Activated effector memory CD4-positive, alpha-beta T cell treated with Interleukin-2 at 50 U/mL for 16 hours (primary cell): ENCODE measurements at regions not wholly inside any gene's neighbourhood (a gene's known extent, or its start where the extent isn't known, plus 50 kb on each side); places are given as distances from the start of the nearest gene placed in this dataset.

Experiments
- DNase-seq: peaks from one replicate; pipeline ENCODE4 v3.0.0-alpha.2; 2020

DNA sequence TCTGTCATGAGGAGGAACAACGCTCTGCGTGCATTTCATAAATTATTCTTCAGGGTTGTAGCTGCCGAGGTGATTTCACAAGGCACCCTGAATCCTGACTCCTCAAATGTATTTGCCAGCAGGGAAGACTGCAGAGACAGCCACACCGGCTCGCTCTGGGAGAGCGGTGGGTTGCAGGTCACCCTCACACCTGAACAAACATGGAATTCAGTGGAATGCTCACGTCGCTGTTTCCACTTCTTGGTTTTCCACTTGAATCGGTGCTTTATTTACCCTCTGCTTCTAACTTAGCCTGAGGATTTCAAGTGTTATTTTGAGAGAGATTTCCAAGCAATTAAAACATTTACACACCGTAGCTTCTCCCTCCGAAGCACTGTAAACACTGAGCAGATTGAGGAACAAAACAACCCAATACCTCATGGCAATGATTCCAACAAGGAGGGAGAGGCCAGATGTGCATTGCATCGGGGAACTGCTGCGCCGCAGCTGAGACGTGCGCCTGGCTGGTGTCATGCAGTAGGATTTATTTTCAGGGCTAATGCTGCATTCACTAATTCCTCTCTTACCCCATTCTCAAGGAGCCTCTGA lies 59.5 kb upstream of the GGTLC1 start:
- no peak for DNase-seq

DNA sequence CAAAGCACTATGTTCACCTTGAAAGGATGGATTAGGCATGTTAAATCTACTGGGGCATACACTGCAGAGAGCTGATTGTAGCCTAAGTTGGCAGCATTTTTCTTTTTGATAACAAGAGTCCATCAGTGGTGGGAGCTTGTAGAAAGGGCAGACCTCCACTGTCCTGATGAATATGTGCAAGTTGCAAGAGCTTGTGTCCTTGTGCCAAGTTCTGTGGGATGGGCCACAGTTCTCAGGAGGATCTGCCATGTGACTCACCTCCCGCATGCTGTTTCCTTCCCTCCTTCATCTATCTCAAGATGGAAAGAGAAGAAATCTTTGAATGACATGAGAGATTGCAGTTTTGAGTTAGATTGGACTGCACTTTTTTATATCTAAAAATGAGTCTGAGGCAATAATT lies 58.3 kb upstream of the GGTLC1 start:
- DNase-seq = no peak

DNA sequence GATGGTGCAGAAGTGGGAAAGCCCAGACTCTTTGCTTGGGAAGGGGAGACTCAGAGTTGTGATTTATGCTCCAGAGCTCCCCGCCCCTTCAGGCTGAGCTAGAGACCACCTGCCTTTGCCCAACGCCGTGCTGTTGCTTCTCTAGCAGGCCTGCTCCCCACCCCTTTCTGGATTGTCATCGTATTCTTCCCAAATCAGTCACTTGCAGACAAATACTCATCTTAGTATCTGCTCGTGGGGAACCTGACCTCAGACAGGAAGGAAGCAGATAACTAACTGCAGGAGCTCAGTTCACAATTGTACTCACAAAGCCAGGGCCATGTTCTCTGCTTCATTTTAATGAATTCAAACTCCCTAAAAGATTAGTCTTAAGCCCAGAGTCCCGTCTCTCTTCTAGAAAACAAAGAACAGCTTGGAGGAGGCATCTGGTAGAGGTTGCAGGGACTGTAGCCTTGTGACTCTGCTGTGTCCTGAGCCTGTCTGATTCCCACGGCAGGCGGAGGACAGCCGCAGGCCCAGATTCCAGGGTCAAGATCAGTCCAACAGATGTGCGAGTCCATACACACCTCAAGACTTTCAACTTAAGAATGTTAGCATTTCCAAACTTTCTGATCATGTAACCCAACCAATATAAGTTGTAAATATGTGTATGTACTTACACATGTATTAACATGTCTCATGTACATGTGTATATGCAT lies 57.2 kb upstream of the GGTLC1 start:
- DNase-seq = no peak

DNA sequence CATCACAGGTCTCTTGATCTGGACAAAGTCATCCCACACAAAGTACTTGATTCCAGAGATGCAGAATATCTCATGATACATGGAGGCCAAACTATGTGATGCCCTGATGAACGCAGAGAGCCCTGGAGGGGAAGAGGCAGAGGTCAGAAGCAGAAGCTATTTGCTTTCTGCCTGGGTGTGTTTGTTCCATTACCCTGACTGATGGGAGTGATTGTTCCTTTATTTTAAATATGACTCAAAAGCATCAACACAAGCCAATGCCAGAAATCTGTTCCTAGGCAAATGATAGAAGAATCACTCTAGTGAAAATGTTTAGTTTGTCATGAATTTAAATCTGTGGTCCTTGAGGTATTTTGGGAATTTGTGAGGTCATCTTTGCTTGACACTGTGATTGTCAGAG lies 54.7 kb upstream of the GGTLC1 start:
- DNase-seq = no peak

DNA sequence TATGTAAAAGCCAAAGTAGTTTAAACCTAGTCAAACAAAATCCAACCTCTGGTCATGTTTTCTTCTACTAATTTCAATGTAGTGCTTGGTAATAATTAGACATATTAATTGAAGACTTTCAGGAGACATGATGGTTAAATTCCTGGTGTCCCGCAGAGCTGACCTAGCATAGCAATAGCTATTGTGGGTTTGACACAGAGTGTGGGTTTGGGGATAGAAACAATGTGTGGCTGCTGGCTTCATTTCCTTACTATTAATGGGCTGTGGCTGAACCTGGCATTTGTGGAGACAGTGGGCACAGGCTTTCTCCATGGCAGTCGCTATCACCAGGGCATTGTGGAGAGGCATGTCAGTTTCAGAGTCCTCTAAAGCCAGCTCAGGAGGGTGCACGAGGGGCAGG lies 54.1 kb upstream of the GGTLC1 start:
- DNase-seq = no peak

DNA sequence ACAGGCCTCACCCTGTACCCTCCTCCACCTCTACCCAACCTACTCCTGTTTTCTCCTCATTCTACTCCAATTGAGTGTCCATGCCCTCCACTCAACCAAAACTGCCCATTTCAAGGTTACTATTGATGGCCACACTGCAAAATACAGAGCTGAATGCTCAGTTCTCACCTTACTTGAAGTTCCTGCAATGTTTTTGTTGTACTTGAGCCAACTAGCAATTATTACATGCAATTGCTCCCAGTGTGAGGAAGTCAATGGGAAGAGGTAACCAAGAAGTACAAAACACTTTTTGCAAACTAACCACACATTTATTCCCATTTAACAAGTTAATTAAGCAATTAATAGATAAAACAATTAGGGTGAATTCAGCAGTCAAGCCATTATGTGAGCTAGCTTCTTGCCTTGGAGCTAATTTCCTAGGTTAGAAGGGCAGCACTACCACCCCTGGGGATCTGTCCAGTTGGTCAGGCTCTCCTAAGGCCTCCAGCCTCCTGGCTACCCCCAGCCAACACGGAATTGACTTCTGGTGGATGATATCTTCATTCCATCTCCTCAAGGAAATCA lies 52.4 kb upstream of the GGTLC1 start:
- DNase-seq = no peak

DNA sequence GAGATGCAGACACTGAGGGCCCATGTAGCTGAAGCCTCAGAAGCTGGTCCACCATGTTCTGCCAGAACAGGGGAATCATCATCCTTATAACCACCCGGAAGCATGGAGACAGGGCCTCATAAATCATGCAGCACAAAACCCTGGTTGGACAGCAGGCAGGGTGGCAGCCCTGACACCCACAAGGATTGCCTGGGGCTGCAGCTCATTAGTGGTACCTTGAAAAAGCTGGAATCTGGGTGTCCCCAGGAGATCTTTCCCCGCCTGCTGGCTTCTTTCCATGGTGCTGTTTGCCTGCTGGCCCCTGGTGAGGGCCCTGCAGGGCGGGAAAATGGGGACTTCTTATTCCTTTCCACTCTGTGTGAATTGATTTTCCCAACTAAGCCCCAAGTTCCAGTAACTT lies 50.6 kb upstream of the GGTLC1 start:
- DNase-seq = no peak
